Kidney epithelial cell (primary cell): ENCODE measurements at regions not wholly inside any gene's neighbourhood (a gene's known extent, or its start where the extent isn't known, plus 50 kb on each side); places are given as distances from the start of the nearest gene placed in this dataset.

ENCODE experiments used
- DNase-seq: peaks from one replicate; pipeline ENCODE4 v3.0.0-alpha.2; 2010; ENCODE audit warnings: low read depth
- H3K27me3 ChIP-seq: 2 replicates; pipeline ENCODE4 v1.6.0; 2011; ENCODE audit warnings: low read length; ENCODE audit not compliant: control insufficient read depth, insufficient read depth
- H3K36me3 ChIP-seq: 2 replicates; pipeline ENCODE4 v1.5.1; 2011; ENCODE audit warnings: low read length; ENCODE audit not compliant: control insufficient read depth, insufficient read depth
- H3K4me3 ChIP-seq: 2 replicates; pipeline ENCODE4 v1.5.1; 2011; ENCODE audit warnings: low read depth, mild to moderate bottlenecking, control low read depth, low read length
- TF ChIP-seq, protein P1 (sequence below): IDR thresholded peaks from 2 replicates; pipeline ENCODE4 v1.5.1; 2011; ENCODE audit warnings: mild to moderate bottlenecking, moderate library complexity, low read length, control low read depth, inconsistent platforms; ENCODE audit not compliant: insufficient read depth, poor library complexity, severe bottlenecking

GRCh38 chr9:89801341-89801740, 196.5 kb downstream of the GADD45G start:
- Histone ChIP-seq H3K4me3 (no peak overlapping the region), H3K36me3 (no peaks in the 10 kb centered on the region), H3K27me3 (no peaks in the 10 kb centered on the region)
- no peak for DNase-seq
- TF ChIP-seq, protein P1, sequence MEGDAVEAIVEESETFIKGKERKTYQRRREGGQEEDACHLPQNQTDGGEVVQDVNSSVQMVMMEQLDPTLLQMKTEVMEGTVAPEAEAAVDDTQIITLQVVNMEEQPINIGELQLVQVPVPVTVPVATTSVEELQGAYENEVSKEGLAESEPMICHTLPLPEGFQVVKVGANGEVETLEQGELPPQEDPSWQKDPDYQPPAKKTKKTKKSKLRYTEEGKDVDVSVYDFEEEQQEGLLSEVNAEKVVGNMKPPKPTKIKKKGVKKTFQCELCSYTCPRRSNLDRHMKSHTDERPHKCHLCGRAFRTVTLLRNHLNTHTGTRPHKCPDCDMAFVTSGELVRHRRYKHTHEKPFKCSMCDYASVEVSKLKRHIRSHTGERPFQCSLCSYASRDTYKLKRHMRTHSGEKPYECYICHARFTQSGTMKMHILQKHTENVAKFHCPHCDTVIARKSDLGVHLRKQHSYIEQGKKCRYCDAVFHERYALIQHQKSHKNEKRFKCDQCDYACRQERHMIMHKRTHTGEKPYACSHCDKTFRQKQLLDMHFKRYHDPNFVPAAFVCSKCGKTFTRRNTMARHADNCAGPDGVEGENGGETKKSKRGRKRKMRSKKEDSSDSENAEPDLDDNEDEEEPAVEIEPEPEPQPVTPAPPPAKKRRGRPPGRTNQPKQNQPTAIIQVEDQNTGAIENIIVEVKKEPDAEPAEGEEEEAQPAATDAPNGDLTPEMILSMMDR = no peak

- Histone ChIP-seq H3K36me3 (no peaks in the 10 kb centered on the region), H3K4me3 (no peak overlapping the region), H3K27me3 (no peaks in the 10 kb centered on the region)
- no peak for DNase-seq
- TF ChIP-seq, protein P1 = no peak
Observed at GRCh38 chr9:89801742-89802670, 197.2 kb downstream of the GADD45G start.

DNA sequence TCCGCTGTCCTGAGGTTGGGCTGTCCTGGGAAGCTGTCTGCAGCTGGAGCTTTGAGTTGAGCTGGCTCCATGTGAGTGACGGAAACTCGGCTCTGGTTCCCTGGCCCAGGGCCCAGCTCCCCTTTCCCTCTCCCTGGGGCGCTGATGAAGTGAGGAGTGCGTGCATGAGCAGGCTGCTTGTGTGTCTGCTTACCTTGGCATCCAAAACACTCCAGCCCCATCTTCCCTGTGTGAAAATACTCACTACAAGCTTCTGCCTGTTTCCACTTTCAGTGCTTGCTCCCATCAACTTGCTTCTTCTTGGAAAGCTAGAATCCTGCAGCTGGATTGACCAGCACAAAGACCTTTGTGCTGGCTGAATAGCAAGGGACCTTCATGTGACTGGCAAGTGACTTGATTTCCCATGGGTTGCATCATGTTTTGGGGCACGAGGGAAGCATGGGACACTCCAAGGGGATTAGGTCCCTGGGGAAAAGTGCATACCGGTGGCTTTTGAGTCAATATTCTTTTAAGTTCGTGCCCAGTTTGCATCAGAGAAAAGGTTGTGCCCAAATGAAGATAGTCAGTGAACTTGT, 198.1 kb downstream of the GADD45G start:
- TF ChIP-seq, protein P1 = no peak
- DNase-seq = no peak
- H3K36me3 ChIP-seq = no peaks in the 10 kb centered on the region
- no peaks in the 10 kb centered on the region for H3K27me3 ChIP-seq
- no peak overlapping the region for H3K4me3 ChIP-seq

DNA sequence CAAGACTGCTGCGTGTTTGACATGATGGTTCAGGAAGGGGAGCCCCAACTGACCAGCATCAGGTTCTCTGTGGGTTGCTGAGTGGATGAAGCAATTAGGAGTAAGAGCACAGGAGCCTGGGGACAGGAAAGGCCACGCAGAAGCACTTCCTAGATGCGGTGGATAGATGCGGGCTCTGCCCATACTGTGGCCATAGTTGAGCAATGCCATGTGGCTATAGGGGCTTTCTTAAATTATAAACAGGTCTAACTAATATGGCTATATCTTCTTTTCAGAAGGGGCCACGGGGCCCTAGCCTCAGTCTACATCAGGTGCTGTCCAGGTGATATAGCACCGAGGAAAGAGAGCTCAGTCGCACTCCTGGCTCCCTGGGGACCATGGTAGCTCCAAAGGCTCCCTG, 198.6 kb downstream of the GADD45G start:
- H3K27me3 ChIP-seq = no peaks in the 10 kb centered on the region
- no peak for DNase-seq
- no peak overlapping the region for H3K4me3 ChIP-seq
- H3K36me3 ChIP-seq = no peaks in the 10 kb centered on the region
- TF ChIP-seq, protein P1 = no peak

DNA sequence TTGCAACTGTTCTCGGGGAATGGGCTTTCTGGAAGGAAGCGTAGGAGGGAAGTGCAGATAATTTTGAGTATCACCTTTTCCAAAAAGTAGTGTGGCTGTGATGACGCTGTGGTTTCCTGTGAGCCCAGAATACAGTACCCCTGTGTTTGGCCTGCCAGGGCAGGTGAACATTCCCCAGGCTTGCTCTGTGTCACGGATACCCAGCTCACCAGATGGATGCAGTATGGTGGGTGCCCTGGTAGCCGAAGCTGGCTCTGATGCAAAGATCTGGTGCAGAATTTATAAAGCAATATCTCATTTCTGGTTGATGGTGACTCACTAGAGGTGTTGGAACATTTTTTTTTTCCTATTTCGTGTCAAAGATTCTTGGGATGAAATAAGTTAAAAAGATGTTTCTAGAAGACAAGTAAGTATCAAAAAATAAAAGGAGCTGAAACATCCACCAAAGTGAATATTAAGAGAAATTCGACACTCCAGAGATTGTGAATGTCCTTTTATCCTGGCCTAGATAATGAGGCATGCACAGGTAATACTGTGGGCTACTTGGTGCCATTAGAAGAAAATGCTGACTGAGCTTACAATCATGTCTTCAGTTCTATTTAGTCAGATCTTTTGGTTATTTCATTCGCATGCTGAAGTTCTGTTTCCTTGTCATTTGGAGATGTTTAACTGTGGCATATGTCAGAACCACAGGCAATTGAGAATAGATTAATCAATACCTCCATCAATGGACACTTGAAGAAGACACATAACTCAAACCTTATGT, 200.1 kb downstream of the GADD45G start:
- no peaks in the 10 kb centered on the region for H3K27me3 ChIP-seq
- H3K36me3 ChIP-seq = no peaks in the 10 kb centered on the region
- H3K4me3 ChIP-seq = no peak overlapping the region
- no peak for DNase-seq
- TF ChIP-seq, protein P1 = no peak
